ENCODE measurements at regions not wholly inside any gene's neighbourhood (a gene's known extent, or its start where the extent isn't known, plus 50 kb on each side); places are given as distances from the start of the nearest gene placed in this dataset.
"Not testable (repeated sequence)": the region's sequence is repeated elsewhere in the genome, so short reads cannot be mapped to it uniquely, and the experiment has no call there.

- DNase-seq (ENCODE audit: low spot score), result no peak
These were observed 152.1 kb upstream of the EPHA3 start for GRCh38 chr3:88955274-88955673.

GRCh38 chr3:88957711-88958439, 149.5 kb upstream of the EPHA3 start:
- DNase-seq (ENCODE audit: low spot score), result no peak

DNA sequence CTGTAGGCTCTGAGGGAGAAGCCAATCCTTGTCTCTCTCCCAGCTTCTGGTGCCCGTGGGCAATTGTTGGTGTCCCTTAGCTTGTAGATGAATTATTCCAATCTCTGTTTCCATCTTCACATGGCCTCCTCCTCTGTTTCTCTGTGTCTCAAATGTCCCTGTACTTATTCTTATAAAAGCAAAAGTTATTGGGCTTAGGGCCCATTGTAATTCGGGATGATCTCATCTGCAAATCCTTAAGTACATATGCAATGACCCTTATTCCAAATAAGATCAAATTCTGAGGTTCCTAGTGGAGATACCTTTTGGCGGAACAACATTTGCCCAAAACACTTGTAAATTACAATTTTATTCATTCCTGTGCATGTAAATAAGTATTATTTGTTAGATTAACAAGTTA, 147.4 kb upstream of the EPHA3 start:
- no peak for DNase-seq (ENCODE audit: low spot score)

GRCh38 chr3:88963003-88963402, 144.4 kb upstream of the EPHA3 start:
- no peak for DNase-seq (ENCODE audit: low spot score)

- no peak for DNase-seq (ENCODE audit: low spot score)
These were observed 127.7 kb upstream of the EPHA3 start for GRCh38 chr3:88979760-88980159.

GRCh38 chr3:88983458-88983857, 124.0 kb upstream of the EPHA3 start:
- DNase-seq (ENCODE audit: low spot score), result no peak

DNA sequence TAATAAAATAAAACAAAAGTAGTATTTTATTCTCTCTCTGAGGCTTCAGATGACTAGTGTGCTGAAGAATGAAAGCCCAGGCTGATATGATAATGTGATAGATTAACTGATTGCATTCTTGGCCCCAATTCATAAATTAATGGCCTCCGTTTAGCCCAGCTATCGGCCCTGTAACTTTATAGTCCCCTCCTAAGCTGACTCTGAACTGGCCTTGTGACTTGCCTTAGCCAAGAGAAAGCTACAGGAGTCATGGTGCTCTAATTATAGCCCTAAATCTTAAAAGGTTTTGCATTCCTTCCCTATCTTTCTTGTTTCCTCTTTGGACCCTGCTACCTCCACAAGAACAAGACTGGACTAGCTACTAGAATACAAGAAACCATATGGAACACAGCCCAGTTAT, 123.2 kb upstream of the EPHA3 start:
- DNase-seq (ENCODE audit: low spot score), result no peak

DNA sequence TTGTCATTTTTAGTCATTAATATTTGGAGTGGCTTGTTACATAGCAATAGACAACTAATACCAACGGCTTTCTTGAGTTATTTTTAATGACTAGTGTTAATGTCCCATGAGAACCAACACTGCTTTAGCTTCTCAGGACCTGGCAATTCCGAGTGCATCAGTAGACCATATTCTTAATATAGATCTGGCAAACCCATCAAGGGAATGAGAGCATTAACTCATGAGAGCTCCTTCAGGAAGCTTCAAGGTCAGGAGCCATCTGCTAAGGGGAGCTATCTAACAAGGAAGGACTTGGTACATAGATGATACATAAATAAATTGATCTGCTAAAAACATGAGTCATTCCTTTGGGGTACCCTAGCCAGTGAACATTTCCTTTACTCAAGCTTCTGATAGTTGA, 122.6 kb upstream of the EPHA3 start:
- no peak for DNase-seq (ENCODE audit: low spot score)

DNA sequence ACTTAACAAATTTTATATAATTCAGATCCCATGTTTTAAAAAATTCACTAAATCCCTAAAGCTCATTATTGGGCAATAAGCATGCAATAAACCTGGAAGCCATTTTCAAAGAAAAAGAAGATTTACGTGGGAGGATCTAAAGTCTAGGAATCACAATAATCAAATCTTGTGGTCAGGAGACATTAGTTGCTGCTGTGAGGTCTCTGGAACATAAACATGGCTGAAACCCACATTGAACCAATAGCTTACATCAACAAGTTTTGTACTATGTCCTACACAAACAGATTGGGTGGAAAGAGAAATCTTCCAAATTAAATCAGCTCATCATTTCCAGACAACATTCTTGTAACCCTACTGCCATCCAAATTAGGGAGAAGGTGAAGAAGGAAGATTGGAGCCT, 121.9 kb upstream of the EPHA3 start:
- no peak for DNase-seq (ENCODE audit: low spot score)

GRCh38 chr3:88986834-88987233, 120.6 kb upstream of the EPHA3 start:
- no peak for DNase-seq (ENCODE audit: low spot score)

DNA sequence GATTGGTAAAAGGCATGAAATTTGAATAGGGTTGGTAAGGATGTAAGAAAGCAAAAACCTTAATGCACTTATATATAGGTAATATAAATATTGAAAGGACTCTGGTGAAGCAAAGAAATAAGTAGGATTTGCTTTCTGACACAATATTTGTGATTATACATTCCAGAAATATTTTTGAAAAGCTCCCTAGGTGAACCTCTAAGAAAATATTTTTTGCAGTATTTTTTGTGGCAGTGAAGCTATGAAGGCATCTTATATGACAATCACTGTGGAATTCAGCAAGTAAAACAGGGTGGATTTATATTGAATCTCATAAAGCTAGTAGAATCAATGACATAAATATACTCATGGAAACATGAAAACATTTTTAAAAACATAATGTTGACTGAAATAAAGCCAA, 119.6 kb upstream of the EPHA3 start:
- no peak for DNase-seq (ENCODE audit: low spot score)

DNA sequence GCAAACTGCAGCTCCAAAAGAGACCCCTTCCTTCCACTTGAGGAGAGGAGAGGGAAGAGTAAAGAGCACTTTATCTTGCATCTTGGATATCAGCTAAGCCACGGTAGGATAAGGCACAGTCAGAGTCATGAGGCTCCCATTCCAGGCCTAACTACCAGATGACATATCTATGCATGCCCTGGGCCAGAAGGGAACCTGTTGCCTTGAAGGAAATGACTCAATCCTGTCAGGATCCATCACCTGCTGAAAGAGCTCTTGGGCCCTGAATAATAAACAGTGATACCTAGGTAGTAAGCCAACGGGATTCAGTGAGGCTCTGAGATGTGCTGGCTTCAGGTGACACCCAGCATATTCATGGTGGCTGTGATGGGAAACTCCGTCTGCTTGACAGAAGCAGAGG, 118.5 kb upstream of the EPHA3 start:
- no peak for DNase-seq (ENCODE audit: low spot score)

DNA sequence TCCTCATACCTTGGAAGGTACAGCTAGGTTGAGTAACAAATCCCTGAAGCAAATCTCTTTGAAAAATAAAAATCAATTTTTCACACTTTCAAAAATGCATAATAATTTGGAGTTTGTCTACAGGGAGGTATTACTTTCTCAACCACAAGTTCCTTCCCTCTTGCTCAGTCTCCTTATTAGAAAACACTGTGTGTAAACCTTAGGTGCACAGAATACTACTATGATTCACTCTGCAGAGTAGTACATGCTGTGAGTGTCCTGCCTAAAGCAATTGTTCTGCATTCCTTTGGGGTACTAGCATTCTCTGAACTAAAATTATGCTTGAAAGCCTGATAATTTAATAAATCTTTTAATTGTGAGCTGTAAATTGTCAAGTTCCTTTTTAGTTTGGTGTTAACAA, 115.9 kb upstream of the EPHA3 start:
- no peak for DNase-seq (ENCODE audit: low spot score)

DNA sequence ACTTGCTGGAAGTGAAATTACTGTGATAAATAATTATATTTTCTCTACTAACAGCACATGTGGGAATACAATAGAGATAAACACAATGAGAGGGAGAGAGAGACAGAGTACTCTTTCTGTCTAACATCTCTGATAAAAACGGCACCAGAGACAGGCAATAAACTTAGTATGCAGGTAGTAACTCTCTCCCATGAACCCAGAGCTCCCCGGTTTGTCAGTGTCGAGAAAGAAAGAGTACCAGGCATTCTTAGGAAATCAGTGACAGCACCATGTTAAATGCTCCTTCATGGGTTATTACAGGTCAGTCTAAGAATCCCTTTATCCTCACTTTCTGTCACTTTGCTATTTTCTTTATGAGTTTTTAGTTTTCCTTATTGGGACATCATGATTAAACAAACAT, 110.7 kb upstream of the EPHA3 start:
- no peak for DNase-seq (ENCODE audit: low spot score)

GRCh38 chr3:88997260-88997659, 110.2 kb upstream of the EPHA3 start:
- DNase-seq (ENCODE audit: low spot score), result no peak

DNA sequence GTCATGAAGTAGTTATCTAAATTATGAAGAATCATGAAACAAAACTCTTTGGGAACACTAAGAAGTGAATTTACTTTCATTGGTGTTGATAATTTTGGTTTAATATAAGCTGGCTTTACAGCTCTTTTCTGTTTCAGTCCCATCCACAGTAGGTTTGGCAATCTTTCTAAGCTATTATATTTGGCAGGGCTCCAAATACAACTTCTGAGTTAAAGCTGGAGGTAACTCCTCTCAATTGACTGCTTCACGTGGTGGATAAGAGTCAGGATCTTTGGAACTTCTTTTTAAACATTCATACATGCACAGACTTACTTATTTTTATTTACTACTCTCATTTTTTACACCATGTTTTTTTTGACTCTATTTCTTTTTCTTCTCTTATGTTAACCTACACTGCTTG, 106.5 kb upstream of the EPHA3 start:
- DNase-seq (ENCODE audit: low spot score), result no peak

DNA sequence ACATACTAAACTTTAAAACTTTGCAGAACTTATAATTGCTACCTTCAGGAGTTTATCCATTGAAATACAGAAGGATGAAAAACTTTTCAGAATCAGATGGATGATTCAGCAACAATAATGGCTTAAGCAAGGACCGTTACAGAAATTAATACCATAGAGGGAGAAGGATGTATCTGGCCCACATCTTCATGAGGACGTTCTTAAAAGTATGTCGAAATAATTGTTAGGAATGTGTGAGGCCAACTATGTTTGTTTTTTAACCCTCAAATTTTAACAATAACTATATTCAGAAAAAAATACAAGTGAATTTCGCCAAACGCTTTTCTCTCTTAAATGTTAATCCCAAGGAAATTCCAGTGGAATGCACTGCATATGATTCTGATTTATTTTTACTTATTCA, 105.2 kb upstream of the EPHA3 start:
- DNase-seq (ENCODE audit: low spot score), result no peak

- DNase-seq (ENCODE audit: low spot score), result no peak
These were observed 93.9 kb upstream of the EPHA3 start for GRCh38 chr3:89013536-89013935.

- DNase-seq (ENCODE audit: low spot score), result no peak
These were observed 89.9 kb upstream of the EPHA3 start for GRCh38 chr3:89017531-89017930.

GRCh38 chr3:89025185-89025584, 82.2 kb upstream of the EPHA3 start:
- DNase-seq (ENCODE audit: low spot score), result peak; percentile 28

DNA sequence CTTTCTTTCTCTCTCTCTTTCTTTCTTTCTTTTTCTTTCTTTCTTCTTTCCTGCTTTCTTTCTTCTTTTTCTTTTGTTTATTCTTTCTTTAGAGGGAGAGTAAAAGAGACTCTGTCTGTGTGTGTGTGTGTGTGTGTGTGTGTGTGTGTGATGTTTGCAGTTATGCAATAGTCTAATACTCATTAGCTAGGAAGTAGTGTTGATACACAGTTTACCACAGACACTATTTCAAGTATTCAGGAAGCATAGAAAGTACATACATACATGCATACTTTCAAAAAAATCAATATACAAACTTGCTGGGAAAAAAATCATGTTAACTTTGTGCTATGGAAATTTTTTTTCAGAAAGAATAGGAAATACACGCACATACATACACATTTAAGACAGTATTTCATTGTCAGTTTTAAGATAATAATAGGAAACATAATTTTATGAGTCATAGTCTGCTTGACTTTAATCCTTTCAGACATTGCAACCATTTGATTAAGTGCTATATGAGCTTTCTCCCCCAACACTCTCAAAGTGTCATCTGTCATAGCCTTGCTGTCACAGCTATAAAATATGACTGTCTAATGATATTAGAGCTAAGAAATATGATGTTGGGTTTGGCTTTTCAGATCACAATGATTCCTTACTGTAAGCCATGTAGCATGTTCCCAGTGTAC, 74.9 kb upstream of the EPHA3 start:
- DNase-seq (ENCODE audit: low spot score), result no peak

DNA sequence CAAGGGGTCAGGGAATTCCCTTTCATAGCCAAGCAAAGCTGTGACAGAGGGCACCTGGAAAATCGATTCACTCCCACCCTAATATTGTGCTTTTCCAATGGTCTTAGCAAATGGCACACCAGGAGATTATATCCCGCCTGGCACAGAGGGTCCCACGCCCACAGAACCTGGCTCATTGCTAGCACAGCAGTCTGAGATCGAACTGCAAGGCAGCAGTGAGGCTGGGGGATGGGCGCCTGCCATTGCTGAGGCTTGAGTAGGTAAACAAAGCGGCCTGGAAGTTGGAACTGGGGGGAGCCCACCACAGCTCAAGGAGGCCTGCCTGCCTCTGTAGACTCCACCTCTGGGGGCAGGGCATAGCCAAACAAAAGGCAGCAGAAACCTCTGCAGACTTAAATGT, 72.7 kb upstream of the EPHA3 start:
- not testable (repeated sequence) for DNase-seq (ENCODE audit: low spot score)

DNA sequence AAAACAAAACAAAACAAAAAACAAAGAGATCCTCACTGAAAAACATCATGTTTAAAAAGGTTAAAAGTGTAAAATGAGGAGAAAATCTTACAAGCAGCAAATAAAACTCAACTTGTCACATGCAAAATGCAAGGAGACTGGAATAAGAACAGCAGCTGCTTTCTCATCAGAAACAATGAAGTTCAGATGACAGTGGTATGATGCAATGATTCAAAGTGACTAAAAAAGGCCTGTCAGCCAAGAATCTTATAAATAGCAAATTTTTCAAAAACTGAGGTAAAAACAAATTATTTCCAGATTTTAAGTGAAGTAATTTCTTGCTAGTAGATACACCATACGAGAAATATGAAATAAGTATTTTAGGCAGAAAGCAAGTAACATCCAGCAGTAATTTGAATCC, 68.6 kb upstream of the EPHA3 start:
- DNase-seq (ENCODE audit: low spot score), result no peak

GRCh38 chr3:89042236-89042835, 65.1 kb upstream of the EPHA3 start:
- DNase-seq (ENCODE audit: low spot score), result no peak
